22Rv1 (cell line): ENCODE measurements at regions not wholly inside any gene's neighbourhood (a gene's known extent, or its start where the extent isn't known, plus 50 kb on each side); places are given as distances from the start of the nearest gene placed in this dataset.

Experiments
- H3K27ac ChIP-seq: fragments of 450-650 bp; 2 replicates; pipeline ENCODE4 v1.5.1; 2017
- ZFX ChIP-seq: fragments of 450-650 bp; IDR thresholded peaks from 2 replicates; pipeline ENCODE4 v1.6.1; 2017; ENCODE audit warnings: antibody characterized with exemption, borderline replicate concordance
- TF ChIP-seq, protein P1 (sequence below): fragments of 450-650 bp; IDR thresholded peaks from 2 replicates; pipeline ENCODE4 v1.5.1; 2017; ENCODE audit warnings: mild to moderate bottlenecking

DNA sequence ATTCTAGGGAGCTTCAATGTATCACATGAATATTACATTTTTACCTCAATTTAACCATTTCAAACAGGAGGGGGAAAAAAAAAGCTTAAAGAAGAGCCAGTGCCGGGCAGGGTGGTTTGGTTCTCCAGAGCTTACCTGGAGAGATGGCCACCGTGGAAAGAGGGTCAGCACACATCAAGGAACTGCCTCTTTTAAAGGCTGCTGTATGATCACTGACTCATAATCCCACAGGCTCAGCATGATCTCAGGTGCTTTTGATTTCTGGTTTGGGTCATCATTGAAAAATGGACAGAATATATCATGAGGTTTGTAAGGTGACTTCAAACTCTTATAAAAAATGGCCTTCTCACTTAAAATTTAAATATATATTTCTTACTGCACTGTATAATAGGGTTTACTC lies 67.5 kb upstream of the MDFIC start:
- H3K27ac ChIP-seq: no peak overlapping the region
- TF ChIP-seq ZFX: no peak
- TF ChIP-seq, protein P1, sequence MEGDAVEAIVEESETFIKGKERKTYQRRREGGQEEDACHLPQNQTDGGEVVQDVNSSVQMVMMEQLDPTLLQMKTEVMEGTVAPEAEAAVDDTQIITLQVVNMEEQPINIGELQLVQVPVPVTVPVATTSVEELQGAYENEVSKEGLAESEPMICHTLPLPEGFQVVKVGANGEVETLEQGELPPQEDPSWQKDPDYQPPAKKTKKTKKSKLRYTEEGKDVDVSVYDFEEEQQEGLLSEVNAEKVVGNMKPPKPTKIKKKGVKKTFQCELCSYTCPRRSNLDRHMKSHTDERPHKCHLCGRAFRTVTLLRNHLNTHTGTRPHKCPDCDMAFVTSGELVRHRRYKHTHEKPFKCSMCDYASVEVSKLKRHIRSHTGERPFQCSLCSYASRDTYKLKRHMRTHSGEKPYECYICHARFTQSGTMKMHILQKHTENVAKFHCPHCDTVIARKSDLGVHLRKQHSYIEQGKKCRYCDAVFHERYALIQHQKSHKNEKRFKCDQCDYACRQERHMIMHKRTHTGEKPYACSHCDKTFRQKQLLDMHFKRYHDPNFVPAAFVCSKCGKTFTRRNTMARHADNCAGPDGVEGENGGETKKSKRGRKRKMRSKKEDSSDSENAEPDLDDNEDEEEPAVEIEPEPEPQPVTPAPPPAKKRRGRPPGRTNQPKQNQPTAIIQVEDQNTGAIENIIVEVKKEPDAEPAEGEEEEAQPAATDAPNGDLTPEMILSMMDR: no peak

DNA sequence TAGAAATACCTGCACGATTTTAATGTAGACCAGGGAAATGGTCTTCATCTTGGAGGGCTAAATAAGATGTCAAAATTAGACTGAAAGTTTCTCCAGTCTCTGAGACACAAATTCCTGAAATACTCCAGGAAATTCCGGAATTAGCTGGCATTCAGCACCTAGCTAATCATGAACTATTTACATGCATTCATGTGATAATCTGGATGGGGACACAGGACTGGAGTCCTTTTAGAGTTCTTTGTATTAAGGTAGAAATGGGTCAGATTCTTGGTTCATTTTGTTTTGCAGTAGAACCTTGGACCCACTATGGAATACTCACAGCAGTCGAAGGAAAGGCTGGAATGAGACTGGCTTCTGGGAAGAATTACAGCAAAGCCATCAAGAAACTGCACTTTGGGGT lies 65.3 kb upstream of the MDFIC start:
- H3K27ac ChIP-seq: no peak overlapping the region
- TF ChIP-seq, protein P1: no peak
- no peak for TF ChIP-seq ZFX

DNA sequence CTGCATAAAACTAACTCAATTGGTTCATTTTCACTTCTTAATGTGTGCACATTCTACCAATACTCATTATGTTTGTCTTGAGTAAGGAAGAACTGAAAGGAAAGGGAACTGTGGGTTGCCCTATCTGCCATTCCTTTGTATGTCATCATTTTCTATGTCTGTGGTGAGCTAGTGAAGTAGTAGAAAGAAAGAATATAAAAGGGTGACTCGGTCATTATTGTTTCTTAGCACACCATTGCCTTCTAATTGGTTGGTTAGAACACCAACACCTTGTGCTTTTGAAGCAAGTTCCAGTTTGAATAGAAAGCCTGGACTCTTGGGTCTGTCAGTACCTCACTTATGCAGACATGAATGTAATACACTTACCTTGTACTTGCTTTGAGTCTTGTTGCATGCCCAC lies 64.3 kb upstream of the MDFIC start:
- no peak for TF ChIP-seq ZFX
- H3K27ac ChIP-seq: no peak overlapping the region

DNA sequence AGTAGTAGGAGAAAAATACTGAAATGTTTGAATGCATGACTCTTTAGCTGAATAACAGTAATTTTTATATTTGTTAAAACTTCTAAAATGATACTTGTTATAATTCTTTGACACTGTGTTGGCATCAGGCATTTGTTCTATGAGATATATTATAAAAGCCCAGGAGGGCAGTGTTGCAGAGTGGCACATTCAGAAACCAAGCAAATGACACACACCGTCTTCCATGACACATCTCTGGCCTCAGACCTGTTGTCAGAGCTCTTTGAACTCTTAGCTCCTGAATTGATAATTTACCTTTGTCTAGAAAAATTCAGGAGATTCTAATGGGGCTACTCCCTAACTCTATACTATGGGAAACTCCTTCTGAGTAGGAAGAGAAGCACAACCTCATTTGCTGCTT lies 62.4 kb upstream of the MDFIC start:
- no peak overlapping the region for H3K27ac ChIP-seq
- no peak for TF ChIP-seq ZFX
- TF ChIP-seq, protein P1: no peak

DNA sequence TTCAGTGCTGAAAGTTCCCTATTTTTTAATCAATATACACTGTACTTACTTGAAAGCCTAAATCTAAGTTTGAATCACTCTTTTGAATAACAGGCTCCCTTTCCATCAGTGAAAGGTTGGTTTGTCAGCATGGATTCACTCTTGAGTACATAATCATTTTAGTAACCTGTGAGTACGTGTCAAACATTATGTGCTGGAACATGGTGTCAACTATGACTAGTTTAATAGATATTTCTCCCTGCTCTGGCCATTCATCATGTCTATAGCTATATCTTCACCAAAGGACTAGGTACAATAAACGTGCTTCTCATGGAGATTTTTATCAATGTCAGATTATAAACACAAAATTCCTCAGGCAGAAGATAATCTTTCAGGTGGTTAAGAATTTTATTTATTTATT lies 61.7 kb upstream of the MDFIC start:
- TF ChIP-seq, protein P1: no peak
- TF ChIP-seq ZFX: no peak
- H3K27ac ChIP-seq: no peak overlapping the region

DNA sequence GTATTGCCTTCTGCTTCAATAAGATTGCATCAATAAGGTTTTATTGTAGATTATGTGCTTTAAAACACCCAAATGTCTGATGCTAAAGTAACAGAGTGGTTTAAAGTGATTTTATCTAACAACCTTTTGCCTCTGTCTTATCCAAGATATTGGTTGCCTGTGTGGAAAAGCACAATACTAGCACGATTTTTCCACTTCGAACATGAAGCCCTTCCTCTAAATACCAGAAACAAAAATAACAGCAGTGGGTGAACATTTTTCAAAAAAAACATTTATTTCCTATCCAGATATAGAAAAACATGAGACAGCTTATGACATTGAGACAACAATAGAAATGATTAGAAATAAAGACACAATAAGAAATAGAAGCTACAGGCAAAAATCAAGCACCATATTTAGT lies 59.5 kb upstream of the MDFIC start:
- TF ChIP-seq, protein P1: no peak
- no peak for TF ChIP-seq ZFX
- no peak overlapping the region for H3K27ac ChIP-seq

DNA sequence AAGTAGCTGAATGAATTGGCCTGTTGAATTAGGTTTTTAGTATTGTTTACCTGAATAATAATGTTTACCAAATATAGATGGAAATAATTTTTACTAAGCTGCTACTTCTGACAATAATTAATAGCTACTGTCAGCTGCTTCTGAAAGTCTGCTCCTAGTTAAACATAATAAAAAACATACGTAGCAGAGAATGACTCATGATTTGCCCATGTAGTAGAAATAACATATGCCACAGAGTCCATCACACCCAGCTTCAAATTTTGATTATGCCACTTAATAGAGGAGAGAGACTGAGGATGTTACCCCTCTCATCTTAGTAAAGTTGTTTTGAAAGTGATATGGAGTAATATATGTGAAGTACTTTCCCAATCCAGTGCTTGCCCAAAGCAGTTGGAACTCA lies 57.6 kb upstream of the MDFIC start:
- TF ChIP-seq ZFX: no peak
- TF ChIP-seq, protein P1: no peak

DNA sequence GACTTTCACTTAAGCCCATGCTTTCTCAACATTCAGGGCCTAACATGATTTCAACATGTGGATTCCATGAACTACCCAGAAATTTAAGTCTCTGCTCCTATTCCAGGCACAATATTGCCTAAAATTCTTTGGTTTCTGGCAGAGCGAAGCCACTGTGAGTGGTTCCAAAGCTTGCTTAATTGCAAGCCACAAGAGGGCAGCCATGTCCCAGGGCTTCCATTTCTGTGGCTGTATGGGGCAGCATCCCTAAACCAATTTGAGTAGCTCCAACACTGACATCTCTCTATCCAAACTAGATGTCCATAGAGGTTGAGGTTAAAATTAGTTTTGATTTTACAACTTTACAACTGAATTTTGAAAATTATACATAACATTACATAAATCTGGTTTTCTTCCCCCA lies 56.3 kb upstream of the MDFIC start:
- H3K27ac ChIP-seq: no peak overlapping the region
- TF ChIP-seq ZFX: no peak
- TF ChIP-seq, protein P1: peak; percentile 81

More for the DNA sequence above, 57.6 kb upstream of the MDFIC start:
- H3K27ac ChIP-seq: no peak overlapping the region
